ENCODE measurements at regions not wholly inside any gene's neighbourhood (a gene's known extent, or its start where the extent isn't known, plus 50 kb on each side); places are given as distances from the start of the nearest gene placed in this dataset.

DNA sequence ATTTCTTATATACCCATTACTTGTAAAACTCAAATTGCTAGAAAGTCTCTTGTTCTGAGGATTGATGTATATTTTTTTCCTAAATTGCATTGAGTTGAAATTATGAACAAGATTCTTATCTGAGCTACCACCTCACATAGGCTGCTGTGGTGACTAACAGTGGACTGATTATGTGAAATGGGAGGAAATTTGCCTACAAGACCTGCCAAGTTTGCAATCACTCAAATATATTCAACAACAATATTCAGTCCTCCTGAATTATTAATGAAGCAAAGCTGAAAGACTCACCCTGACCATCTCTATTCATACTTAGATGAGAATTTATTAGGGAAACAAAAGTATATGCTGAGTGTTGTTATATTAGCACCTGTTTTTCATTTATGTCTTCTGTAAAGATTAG lies 412.6 kb upstream of the SEMA6D start:
- TF ChIP-seq GTF2F1 (IDR thresholded peaks at IDR 0.05; ENCODE audit: borderline replicate concordance, low read depth, low read length) (no peak), FOSL1 (IDR thresholded peaks at IDR 0.05; ENCODE audit: insufficient read depth, low read depth, low read length) (no peak), RXRA (IDR thresholded peaks at IDR 0.05; ENCODE audit: insufficient read depth, low read depth, low read length) (no peak), ASH2L (IDR thresholded peaks at IDR 0.05; ENCODE audit: low read length) (no peak), EZH2 (IDR thresholded peaks at IDR 0.05; ENCODE audit: low read depth, low read length, severe bottlenecking) (no peak), TAF1 (IDR thresholded peaks at IDR 0.05; ENCODE audit: low read depth, low read length) (no peak)
- TF ChIP-seq, protein P1, sequence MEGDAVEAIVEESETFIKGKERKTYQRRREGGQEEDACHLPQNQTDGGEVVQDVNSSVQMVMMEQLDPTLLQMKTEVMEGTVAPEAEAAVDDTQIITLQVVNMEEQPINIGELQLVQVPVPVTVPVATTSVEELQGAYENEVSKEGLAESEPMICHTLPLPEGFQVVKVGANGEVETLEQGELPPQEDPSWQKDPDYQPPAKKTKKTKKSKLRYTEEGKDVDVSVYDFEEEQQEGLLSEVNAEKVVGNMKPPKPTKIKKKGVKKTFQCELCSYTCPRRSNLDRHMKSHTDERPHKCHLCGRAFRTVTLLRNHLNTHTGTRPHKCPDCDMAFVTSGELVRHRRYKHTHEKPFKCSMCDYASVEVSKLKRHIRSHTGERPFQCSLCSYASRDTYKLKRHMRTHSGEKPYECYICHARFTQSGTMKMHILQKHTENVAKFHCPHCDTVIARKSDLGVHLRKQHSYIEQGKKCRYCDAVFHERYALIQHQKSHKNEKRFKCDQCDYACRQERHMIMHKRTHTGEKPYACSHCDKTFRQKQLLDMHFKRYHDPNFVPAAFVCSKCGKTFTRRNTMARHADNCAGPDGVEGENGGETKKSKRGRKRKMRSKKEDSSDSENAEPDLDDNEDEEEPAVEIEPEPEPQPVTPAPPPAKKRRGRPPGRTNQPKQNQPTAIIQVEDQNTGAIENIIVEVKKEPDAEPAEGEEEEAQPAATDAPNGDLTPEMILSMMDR (IDR thresholded peaks at IDR 0.05; ENCODE audit: control extremely low read depth in 1 of 3, insufficient read depth in 1 of 3, low read depth in 1 of 3, low read length in 3 of 3) = no peak

Data from H1 (cell line).